HCEC 1CT (cell line): ENCODE measurements at regions not wholly inside any gene's neighbourhood (a gene's known extent, or its start where the extent isn't known, plus 50 kb on each side); places are given as distances from the start of the nearest gene placed in this dataset.

Source experiments
- DNase-seq: peaks from one replicate; pipeline ENCODE4 v3.0.0-alpha.2; 2017

GRCh38 chr9:1713841-1714240 lies 301.3 kb upstream of the SMARCA2 start:
- no peak for DNase-seq

DNA sequence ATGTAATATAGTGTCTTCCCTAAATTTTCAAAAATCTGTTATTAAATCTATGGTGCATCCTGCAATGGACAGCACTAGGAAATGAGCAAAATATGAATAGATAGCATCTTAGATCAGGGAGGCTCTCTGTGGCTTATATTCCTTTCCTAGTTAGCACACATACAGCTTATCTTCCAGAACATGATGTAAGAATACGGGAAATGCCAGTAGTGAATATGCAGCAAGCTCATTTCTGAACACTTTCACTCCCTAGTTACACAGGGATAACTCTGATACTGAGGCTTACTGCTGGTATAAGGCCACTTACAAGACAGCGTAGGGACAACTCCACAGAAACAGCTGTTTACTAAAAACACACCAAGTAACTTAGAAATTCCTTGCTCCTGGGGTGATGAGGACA lies 297.3 kb upstream of the SMARCA2 start:
- DNase-seq = no peak

- DNase-seq = no peak
These were observed 296.3 kb upstream of the SMARCA2 start for GRCh38 chr9:1718836-1719235.

GRCh38 chr9:1721196-1721595 lies 294.0 kb upstream of the SMARCA2 start:
- DNase-seq = no peak

DNA sequence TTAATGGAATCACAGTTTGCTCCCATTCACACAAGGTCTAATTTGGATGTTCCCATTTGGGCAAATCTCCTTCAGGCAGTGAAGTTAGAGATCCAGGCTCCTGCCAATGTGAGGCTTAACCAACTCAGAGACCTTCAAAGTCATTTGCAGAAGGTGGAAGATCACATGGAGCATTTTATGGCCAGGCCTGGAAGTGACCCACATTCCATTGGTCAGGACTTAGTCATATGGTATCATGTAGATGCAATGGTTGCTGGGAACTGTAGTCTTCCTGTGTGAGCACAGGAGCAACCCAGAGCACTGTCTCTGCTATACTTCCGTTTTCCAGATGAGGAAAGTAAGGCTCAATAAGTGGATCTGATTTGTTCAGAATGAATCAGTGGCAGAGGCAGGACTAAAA lies 292.7 kb upstream of the SMARCA2 start:
- DNase-seq = no peak

DNA sequence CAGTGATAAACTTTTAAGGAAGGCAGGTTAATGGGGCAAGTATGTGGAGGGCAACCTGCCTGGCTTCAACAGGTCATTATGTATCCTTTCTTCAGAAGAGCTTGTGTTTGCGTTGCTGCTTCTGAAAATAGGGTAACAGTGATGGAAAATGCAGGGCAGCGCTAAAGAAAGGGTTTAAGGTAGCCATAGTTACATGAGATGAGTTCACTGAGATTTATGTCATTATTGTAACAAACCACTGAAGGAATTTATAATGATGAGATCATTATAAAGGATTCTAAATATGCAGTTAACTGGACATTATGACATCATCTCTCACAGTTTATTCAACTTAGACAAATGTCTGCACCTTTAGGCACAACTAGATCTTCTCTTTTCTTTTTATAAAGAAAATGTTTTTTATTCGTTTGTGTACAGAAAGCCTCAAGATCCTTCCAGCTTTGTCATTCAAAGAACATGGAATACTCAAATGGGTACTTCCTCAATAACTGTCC lies 291.6 kb upstream of the SMARCA2 start:
- DNase-seq = no peak

GRCh38 chr9:1726993-1727759 lies 288.0 kb upstream of the SMARCA2 start:
- DNase-seq = no peak

- DNase-seq = no peak
These were observed 285.5 kb upstream of the SMARCA2 start for GRCh38 chr9:1729631-1730030.

GRCh38 chr9:1732670-1733069 lies 282.5 kb upstream of the SMARCA2 start:
- no peak for DNase-seq

DNA sequence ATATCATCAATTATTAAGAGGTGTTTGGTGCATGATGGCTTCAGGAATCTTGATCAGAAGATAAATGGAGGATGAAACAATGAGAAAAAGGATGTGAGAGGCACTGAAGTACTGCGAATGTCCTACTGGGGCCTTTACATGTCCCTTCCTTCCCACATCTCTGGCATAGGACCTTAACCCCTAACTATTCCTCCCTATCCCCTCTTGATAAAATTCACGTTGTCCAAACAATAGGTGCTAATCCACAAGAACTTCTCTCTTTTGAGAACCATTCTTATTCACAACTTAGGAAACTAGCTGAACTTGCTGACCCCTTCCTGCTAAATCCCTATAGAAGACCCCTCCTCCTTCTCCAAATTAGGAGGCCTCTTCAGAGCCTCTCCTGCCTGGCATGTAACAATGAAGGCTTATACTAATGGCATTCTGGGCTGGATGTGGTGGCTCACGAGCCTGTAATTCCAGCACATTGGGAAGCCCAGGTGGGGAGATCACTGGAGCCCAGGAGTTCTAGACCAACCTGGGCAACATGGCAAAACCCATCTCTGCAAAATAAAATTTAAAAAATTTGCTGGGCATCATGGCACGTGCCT lies 276.5 kb upstream of the SMARCA2 start:
- no peak for DNase-seq

- DNase-seq = no peak
These were observed 271.8 kb upstream of the SMARCA2 start for GRCh38 chr9:1743121-1743960.

GRCh38 chr9:1745980-1746379 lies 269.2 kb upstream of the SMARCA2 start:
- DNase-seq = no peak

DNA sequence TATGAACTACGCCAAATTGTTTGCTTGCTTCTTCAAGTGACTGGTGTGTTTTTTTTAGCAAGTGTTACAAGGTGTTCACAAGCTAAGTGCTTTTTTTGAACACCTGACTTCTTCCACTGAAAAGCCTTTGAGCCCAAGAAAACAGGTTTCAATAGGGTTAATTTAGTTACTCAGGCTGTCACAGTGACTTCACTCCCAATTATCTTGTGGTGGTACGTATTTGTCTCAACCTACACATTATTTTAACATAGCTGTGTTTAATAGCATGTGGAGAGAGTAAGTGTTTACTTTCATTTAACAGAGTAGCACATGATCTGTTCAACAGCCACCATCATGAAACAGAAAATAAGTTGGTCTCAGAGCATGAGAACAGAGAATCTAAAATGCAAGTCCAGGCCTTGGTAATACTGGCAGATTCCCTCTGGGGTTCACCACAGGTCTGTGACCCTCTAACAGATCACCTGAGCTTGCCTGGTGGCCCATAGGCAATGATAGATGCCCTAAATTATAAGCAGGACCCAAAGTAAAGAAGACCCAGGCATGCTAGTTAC lies 267.7 kb upstream of the SMARCA2 start:
- no peak for DNase-seq

DNA sequence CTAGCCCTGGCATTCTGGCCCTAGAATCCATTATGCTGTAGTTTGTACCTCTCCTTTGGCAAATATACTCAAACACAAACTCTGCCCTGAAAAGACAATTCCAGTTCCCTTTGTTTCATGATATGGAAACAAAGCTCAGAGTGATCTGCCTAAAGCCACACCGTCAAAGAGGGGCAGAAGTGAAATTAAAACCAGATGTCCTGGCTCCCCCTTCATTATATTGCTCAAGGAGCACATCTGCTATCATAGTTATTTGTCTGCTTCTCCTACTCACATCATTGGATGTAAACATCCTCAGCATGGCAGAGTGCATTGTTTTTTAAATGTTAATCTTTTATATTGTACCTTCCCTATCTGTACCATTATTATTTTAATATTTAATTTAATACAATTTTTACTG lies 266.7 kb upstream of the SMARCA2 start:
- DNase-seq = no peak

- no peak for DNase-seq
These were observed 258.0 kb upstream of the SMARCA2 start for GRCh38 chr9:1757186-1757585.

DNA sequence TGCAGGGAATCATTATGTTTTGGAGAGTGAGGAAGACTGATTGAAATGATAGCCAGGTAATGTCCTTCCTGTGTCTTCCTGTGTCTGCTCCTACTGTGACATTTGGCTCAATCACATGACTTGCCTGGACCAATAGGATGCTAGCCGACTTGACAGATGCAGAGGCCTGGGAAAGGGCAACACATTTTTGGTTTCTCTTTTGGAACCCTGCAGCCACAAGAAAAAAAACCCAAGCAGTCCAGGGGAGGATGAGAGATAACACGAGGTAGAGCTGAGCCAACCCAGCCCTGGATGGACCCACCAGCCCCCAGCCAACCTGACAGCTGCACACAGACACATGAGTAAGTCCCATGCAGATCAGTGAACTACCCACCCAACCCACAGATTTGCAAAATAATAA lies 256.1 kb upstream of the SMARCA2 start:
- no peak for DNase-seq

GRCh38 chr9:1759771-1760300 lies 255.3 kb upstream of the SMARCA2 start:
- DNase-seq = no peak

DNA sequence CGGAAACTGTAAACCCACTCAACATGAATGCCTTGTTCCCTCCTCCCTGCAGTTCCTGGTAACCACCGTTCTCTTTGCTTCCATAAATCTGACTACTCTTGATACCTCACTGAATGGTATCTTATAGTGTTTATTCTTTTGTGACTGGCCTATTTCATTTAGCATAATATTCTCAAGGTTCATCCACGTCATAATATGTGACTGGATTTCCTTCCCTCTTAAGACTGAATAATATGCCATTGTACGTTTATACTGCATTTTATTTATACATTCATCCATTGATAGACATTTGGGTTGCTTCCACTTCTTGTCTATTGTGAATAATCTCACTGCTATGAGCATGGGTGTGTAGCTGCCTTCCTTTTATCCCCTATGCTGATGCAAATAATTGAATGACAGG lies 253.3 kb upstream of the SMARCA2 start:
- no peak for DNase-seq

DNA sequence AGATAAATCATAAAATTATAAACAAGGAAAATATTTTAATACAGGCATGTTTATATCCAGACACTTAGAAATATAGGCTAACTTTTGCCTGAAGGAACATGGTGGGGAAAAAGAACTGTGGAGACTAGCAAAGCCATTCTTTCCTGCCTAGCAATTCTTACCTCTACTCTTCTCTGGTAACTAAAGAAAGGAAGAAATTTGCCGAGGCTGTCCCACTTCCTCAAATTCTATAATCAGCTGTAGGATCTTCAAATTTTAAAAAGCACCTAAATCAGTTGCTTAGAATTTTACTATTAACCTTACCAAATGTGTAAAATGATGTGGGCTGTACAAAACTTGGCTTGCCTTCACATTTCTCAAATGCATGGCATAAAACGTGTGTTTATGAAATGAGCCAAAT lies 249.1 kb upstream of the SMARCA2 start:
- no peak for DNase-seq

DNA sequence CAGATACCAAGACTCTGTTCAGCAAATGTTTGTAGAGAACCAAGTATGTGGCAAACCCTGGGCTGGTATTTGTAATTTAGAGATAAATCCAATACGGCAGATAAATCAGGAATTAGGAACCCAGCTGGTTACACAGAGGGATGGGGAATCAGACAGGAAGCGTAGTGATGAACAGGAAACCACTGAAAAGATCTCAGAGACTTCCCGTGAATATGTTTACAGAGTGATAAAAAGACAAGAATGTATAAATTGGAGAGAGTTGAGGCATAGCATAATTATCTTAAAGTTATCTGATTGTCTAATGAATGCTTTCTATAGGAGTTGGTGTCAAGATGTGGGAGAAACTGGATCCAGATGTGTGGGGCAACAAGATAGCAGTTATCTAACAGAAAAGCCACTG lies 246.6 kb upstream of the SMARCA2 start:
- DNase-seq = no peak

DNA sequence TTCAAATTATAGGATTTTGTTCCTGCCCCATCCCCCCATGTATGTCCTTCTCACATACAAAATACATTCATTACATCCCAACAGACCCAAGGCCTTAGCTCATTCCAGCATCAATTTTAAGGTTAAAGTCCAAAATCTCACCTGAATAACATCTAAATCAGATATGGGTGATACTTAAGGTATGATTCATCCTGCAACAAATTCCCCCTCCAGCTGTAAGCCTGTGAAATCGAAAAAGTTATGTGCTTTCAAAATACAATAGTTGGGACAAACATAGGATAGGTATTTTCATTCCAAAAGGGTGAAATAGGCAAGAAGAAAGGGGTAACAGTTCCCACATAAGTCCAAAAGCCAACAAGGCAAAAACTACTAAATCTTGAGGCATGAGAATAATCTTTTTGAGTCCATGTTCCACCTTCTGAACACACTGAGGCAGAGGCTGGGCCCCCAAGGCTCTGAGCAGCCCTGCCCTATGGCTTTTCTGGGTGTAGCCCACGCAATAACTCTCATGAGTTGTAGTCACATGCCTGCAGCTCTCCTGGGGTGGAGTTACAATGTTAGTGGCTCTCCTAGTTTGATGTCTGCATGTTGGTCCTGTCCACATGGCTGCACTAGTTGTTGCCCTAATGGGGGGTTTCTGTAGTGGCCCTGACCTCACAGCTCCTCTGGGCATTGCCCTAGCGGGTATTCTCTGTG lies 243.9 kb upstream of the SMARCA2 start:
- DNase-seq = no peak

GRCh38 chr9:1775230-1775629 lies 239.9 kb upstream of the SMARCA2 start:
- DNase-seq = no peak

DNA sequence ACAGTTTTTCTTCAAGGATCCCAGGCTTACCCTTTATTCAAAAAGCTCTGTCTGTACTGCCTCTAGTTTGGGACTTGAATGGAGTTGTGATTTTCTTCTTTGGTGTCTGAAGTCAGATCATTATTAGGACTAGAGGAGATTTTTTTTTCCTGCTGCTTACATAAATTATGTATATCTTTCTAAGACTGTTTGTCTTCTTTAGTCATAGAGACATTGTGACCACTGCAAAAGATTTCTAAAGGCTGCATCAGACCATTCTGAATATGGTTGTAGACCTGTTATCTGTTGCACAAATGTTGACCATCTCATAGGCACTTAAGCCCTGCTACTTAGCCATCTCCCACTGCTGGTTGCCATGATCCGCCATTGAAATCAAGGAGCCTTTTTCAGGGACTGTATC lies 238.5 kb upstream of the SMARCA2 start:
- DNase-seq = no peak
